Glutamatergic neuron (in vitro differentiated cells): ENCODE measurements at regions not wholly inside any gene's neighbourhood (a gene's known extent, or its start where the extent isn't known, plus 50 kb on each side); places are given as distances from the start of the nearest gene placed in this dataset.
A peak's percentile ranks its signal among the peaks of the same experiment; 100 is the strongest.

Source experiments
- DNase-seq: peaks from one replicate; pipeline ENCODE4 v3.0.0; 2022
- H3K27ac Mint-ChIP-seq: one replicate; pipeline ENCODE4 v1.8.0; 2020; ENCODE audit warnings: mild to moderate bottlenecking, mixed read lengths, inconsistent platforms; ENCODE audit not compliant: unreplicated experiment
- H3K27me3 Mint-ChIP-seq: one replicate; pipeline ENCODE4 v1.8.0; 2020; ENCODE audit warnings: mild to moderate bottlenecking, moderate library complexity, mixed read lengths, inconsistent platforms; ENCODE audit not compliant: unreplicated experiment
- H3K36me3 Mint-ChIP-seq: one replicate; pipeline ENCODE4 v1.8.0; 2020; ENCODE audit warnings: mild to moderate bottlenecking, mixed read lengths, inconsistent platforms; ENCODE audit not compliant: unreplicated experiment
- H3K4me1 Mint-ChIP-seq: one replicate; pipeline ENCODE4 v1.8.0; 2020; ENCODE audit warnings: mild to moderate bottlenecking, low read depth, mixed read lengths, inconsistent platforms; ENCODE audit not compliant: unreplicated experiment
- H3K4me3 Mint-ChIP-seq: one replicate; pipeline ENCODE4 v1.8.0; 2020; ENCODE audit warnings: mild to moderate bottlenecking, mixed read lengths, inconsistent platforms; ENCODE audit not compliant: unreplicated experiment
- H3K9me3 Mint-ChIP-seq: one replicate; pipeline ENCODE4 v1.8.0; 2020; ENCODE audit warnings: mild to moderate bottlenecking, moderate library complexity, mixed read lengths, inconsistent platforms; ENCODE audit not compliant: unreplicated experiment
- TF ChIP-seq, protein P1 (sequence below): fragments of 200-600 bp; sonication (generic); IDR thresholded peaks from one replicate; pipeline ENCODE4 v1.5.0; 2021; ENCODE audit not compliant: partially characterized antibody, unreplicated experiment

DNA sequence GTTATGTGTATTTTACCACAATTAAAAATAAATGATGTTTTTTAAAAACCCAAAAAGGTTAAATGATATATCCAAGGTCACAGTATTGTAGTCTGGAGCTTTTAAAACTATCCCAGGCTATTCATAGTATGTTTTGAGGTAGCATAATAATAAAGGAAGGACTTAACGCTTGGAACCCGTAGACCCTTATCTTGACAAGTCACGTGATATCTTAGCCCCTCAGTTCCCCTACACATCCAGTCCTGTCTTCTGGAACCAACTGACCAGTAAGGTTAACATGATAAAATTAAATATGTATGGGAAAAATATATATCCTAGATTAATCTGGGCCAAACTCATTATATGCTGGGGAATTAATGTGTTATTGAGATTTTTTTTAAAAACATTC is 142.2 kb downstream of the RXFP2 start:
- TF ChIP-seq, protein P1, sequence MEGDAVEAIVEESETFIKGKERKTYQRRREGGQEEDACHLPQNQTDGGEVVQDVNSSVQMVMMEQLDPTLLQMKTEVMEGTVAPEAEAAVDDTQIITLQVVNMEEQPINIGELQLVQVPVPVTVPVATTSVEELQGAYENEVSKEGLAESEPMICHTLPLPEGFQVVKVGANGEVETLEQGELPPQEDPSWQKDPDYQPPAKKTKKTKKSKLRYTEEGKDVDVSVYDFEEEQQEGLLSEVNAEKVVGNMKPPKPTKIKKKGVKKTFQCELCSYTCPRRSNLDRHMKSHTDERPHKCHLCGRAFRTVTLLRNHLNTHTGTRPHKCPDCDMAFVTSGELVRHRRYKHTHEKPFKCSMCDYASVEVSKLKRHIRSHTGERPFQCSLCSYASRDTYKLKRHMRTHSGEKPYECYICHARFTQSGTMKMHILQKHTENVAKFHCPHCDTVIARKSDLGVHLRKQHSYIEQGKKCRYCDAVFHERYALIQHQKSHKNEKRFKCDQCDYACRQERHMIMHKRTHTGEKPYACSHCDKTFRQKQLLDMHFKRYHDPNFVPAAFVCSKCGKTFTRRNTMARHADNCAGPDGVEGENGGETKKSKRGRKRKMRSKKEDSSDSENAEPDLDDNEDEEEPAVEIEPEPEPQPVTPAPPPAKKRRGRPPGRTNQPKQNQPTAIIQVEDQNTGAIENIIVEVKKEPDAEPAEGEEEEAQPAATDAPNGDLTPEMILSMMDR, result no peak
- Mint-ChIP-seq H3K27me3 (no peaks in the 10 kb centered on the region), H3K9me3 (peaks cover 2% of the 10 kb centered on the region), H3K4me3 (no peak overlapping the region), H3K36me3 (no peaks in the 10 kb centered on the region), H3K4me1 (peaks cover 24% of the 10 kb centered on the region), H3K27ac (no peak overlapping the region)
- DNase-seq, result no peak

DNA sequence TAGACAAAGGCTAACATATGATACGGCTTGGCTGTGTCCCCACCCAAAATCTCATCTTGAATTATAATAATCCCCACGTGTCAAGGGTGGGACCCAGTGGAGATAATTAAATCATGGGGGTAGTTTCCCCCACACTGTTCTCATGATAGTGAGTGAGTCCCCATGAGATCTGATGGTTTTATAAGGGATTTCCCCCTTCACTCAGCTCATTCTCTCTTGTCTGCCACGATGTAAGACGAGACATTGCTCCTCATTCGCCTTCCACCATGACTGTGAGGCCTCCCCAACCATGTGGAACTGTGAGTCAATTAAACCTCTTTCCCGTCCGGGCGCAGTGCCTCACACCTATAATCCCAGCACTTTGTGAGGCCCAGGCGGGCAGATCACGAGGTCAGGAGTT is 143.5 kb downstream of the RXFP2 start:
- H3K27me3 Mint-ChIP-seq, result no peaks in the 10 kb centered on the region
- peaks cover 2% of the 10 kb centered on the region for H3K9me3 Mint-ChIP-seq
- peaks cover 26% of the 10 kb centered on the region for H3K4me1 Mint-ChIP-seq
- no peak overlapping the region for H3K4me3 Mint-ChIP-seq
- TF ChIP-seq, protein P1, result no peak
- DNase-seq, result no peak
- H3K27ac Mint-ChIP-seq, result no peak overlapping the region
- no peaks in the 10 kb centered on the region for H3K36me3 Mint-ChIP-seq

DNA sequence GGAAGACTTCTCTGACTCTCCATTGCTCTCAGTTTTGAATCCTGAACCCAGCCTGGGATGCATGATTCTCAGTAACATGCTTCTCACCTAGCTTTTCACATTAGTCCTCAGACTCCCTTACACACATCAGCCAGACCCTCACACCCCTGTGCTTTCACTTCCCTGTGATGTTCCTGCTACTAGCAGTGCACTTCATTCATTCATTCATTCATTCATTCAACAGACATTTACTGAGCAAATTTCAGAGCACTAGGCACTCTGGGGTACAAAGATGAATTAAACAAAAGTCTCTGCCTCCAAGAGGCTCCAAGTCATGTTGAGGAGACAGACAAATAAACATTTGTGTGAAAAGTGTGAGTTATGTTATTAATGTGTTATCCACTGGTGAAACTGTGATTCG is 145.2 kb downstream of the RXFP2 start:
- Mint-ChIP-seq H3K27ac (no peak overlapping the region), H3K4me1 (peaks cover 26% of the 10 kb centered on the region), H3K36me3 (no peaks in the 10 kb centered on the region), H3K4me3 (no peak overlapping the region), H3K27me3 (no peaks in the 10 kb centered on the region), H3K9me3 (peaks cover 2% of the 10 kb centered on the region)
- DNase-seq, result no peak
- TF ChIP-seq, protein P1, result no peak

DNA sequence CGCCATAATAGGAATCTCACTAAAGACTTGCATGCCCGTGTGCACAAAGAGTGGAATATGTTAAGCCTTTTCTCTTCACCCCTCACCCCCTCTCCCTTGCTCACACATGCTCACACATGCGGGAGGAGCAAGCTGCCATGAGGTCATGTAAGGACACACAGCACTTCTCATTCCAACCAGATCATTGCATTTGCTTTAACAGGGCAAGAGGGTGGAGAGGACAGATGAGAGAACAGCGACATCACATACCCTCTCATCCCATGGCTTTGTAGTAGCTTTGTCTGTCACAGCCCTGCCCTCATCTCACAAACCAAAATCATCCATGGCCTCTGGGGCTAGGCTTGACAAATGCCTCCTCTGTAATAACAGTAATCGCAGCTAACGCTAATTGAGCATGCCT is 145.6 kb upstream of the FRY start:
- Mint-ChIP-seq H3K27me3 (no peaks in the 10 kb centered on the region), H3K9me3 (peaks cover 2% of the 10 kb centered on the region), H3K4me1 (peaks cover 21% of the 10 kb centered on the region), H3K27ac (peak overlapping the region; percentile 52), H3K36me3 (no peaks in the 10 kb centered on the region), H3K4me3 (no peak overlapping the region)
- TF ChIP-seq, protein P1, result no peak
- DNase-seq, result peak; percentile 43

DNA sequence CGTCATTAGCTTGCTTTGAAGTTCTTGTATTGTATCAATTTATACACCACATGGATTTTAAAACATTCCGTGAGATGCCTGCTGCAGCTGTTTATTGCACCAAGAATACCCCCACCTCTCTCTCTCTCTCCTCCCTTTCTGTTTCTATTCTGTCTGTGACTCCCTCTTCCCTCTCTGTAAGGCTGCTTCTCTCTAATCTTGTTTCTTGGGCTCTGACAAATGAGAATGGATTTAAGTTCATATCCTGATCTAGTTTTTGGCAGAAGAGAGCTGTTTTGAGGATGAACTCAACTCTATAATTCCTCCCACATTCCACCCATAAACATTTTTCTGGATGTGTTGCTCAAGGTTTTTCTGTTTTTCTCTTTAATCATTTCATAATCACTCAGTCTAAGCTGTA is 144.3 kb upstream of the FRY start:
- H3K27ac Mint-ChIP-seq, result no peak overlapping the region

More for the DNA sequence above, 144.3 kb upstream of the FRY start:
- Mint-ChIP-seq H3K36me3 (no peaks in the 10 kb centered on the region), H3K27me3 (no peaks in the 10 kb centered on the region), H3K4me3 (no peak overlapping the region), H3K4me1 (peaks cover 25% of the 10 kb centered on the region), H3K9me3 (peaks cover 2% of the 10 kb centered on the region)
- no peak for DNase-seq
- TF ChIP-seq, protein P1, result no peak
